T47D (cell line): ENCODE measurements at regions not wholly inside any gene's neighbourhood (a gene's known extent, or its start where the extent isn't known, plus 50 kb on each side); places are given as distances from the start of the nearest gene placed in this dataset.

Source experiments
- DNase-seq, 2 experiments: peaks; one replicate each; pipeline versions ENCODE4 v3.0.0 to v3.0.0-alpha.2; 2011 to 2012; ENCODE audit warnings: low read depth in 1 of 2, low spot score in 1 of 2
- JUND ChIP-seq: IDR thresholded peaks from 2 replicates; pipeline ENCODE4 v1.6.1; 2012; ENCODE audit warnings: low read depth
- in situ Hi-C: cut with HindIII; loops from 2 replicates; pipeline ENCODE4 v1.10.0; 2016; ENCODE audit warnings: low sequenced_read_pairs, low pct_unique_long_range_greater_than_20kb

DNA sequence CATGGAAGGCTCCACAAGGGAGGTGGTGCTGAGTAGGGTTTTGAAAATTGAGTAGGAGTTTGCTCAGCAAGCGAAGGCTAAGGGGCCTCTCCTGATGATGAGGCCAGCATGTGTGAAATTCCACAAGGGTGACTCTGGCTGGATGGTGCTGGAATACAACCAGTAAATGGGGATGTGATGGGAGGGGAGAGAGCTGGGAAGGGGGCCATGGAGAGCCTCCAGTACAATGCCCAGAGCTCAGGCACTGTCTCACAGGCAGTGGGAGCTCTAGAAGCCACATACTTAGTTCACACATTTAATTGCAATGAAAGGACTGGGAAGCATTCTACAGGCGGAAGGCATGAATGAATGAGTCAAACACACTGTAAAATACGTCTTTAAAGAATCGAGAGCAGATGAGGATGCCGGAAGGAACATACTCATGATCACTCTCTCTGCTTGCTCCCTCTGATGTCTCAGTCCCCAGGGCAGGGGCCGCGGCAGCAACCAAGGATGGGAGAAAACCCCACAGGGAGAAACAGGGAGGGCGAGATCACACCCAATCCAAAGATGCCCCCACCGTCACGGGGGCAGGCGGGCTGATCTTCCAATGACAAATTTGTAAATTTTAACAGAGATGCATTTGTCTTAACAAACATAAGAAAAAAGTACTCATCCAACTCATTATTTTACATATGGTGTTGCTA lies 261.0 kb downstream of the NSG2 start:
- no peak for TF ChIP-seq JUND

DNA sequence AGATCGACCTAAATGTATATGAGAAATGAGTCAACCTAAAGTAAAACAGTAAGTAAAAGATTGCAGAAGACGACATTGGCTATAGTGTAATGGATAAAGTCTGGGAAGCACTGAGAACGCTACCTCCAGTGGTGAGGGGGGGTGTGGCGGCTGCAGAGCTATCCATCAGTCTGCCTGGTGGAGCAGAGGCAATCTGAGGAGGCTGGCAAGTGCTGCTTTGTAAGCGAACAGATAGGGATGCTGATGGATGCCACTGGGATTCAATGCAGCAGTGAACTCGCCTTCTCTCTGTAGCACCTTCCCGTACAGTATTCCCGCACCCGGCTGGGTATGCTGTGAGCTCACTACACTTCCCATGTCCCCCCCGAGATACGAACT lies 261.5 kb downstream of the NSG2 start:
- no peak for DNase-seq
- in situ Hi-C loops = no loop called here
- TF ChIP-seq JUND = no peak

More for the DNA sequence above, 261.0 kb downstream of the NSG2 start:
- in situ Hi-C loops = no loop called here
- DNase-seq = no peak

DNA sequence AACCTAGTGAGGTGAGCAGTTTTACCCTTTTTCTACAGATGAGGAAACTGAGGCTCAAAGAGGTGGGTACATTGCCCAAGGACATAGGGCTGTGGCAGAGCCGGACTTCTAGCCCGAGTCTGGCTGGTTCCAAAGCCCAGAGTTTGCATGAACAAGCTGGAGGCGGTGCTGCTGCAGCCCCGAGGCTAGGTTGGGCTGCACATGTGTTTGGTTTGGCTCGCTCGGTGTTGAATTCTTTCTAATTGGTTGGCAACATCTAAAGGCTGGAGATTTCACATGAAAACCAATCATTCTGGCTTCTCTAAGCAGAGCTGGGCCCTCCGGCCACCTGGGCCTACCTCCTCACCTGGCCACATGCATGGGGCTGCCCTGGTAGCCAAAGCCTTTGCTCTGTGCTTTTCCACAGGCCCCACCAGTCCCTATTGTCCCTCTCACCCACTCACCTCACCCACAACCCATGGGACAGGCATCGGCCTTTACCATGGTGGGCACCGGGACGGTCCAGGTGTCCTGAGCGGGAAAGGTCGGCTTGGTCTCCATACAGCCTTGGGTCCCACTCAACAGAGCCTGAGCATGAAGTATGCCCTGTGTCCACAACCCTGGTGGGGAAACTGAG lies 262.3 kb downstream of the NSG2 start:
- TF ChIP-seq JUND = no peak
- peak; percentile 33 to 69 for DNase-seq
- in situ Hi-C loops = no loop called here

DNA sequence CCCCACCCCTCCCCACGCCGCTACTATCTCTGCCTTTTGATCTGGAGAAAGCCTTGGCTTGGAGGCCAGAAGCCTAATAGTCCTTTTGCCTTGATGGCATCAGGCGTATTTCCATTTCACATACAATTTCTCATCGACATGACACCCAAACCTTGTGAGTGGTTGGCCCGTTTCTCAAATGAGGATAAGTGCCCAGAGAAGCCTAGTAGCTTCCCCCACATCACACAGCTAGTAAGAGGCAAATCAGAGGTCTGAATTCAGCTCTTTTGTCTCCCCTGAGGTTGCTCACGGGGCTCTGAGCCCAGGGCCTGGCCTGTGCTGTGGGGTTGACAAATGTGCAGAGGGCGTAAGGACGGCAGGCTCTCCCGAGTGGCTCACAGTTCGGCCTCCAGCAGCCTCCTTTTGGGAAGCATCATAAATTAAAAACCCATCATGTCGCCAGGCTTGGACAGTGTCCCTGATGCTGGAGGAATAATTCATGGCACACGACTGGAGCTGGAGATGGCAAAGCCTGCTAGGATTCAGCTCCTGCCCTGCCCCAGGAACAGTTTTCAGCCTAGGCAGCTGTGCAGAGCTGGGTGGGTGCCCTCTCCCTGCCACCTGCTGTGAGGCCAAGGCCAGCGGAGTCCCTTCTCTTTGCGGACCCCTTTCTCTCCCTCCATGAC lies 263.8 kb downstream of the NSG2 start:
- no peak for TF ChIP-seq JUND
- DNase-seq = no peak
- in situ Hi-C loops = no loop called here

DNA sequence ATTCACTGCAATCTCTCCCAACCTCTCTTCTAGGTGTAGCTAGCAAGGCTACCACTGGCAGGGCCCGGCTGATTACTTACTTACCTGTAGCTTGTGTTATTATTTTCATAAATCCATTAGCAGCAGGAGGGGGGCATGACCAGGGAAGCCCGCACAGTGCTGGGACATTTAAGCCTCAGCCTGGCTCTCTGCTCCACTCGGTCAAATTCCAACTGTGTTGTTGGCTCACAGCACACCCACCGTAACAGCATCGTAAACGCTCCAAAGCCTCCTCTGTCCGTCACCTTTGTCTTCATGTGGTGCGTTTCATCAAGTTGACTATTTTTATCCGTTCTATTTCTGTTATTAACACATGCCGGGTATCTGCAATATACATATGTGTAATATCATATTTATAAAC lies 264.7 kb downstream of the NSG2 start:
- no peak for TF ChIP-seq JUND
- in situ Hi-C loops = no loop called here
- no peak for DNase-seq

GRCh38 chr5:174310706-174311105 lies 265.2 kb downstream of the NSG2 start:
- TF ChIP-seq JUND = no peak
- DNase-seq = no peak
- in situ Hi-C loops = no loop called here

DNA sequence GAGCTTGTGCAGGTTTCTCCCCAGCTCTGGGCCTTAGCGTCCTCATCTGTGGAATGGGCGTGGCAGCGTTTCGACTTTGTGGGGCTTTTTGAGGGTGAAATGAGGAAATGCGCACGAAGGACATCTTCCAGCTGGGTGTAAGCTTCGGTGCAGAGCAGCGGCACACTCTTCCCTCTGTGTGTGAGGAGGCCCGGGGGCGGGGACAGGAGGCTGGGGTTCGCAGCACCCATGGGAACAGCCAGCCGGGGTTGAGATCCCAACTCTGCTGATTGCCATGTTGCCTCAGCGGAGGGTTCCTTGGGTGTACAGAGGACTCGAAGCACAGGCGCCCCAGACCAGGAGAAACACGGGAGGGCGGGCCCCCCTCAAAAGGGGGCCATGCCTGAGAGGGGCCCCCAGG lies 265.6 kb downstream of the NSG2 start:
- TF ChIP-seq JUND = no peak
- in situ Hi-C loops = no loop called here
- DNase-seq = no peak

DNA sequence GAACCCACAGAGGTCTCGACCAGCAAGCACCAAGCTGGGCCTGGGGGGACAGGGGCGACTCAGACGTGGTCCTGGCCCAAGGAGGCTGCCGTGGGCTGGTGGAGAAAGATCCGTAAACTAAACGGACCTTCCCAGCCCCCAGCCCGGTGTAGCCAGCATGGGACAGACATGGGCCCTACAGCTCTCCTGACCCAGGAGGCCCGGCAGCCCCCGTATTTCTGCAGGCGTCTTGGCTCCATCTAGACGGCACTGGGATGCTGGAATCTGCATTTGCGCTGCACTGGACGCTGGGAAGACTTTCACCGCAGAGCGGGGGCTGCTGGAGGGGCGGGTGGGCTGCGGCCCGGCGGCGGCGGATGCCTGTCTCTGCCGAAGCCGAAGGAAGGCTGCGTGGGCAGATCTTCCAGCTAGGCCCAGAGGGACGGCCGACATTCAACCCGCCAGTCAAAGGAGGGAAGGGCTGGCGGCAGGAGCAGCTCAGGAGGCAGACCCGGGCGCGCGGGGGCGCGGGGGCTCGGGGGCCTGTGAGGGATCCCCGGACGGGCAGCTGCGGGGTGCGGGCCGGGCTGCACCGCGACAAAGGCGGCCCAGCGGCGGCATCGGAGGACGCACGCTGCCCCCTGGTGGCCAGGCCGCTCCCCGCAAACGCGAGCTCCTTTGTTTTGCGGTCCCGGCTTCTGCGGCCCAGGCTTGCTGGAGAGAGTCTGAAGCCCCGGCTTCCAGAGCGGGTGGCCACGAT lies 266.2 kb downstream of the NSG2 start:
- TF ChIP-seq JUND = no peak
- peak; percentile 60 to 64 for DNase-seq
- in situ Hi-C loops = no loop called here

DNA sequence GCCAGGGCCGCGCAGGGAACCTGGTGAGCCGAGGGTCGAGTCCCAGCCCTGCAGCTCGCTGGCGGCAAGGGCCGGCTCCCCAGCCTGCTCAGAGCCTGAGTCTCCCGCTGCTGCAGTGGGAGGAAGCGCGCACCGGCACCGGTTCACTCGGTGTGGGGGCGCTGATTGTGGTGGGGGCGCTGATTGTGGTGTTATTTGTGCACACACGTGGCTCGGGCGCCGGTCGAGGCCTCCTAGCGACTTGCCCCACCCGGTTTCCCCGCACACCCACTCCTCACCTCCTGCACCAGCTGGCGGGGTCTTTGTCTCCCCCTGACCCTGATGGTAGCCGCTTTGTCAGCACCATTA lies 266.7 kb downstream of the NSG2 start:
- in situ Hi-C loops = no loop called here
- DNase-seq = no peak
- TF ChIP-seq JUND = no peak

- TF ChIP-seq JUND = no peak
- DNase-seq = no peak
- in situ Hi-C loops = no loop called here
These were observed 267.1 kb downstream of the NSG2 start for GRCh38 chr5:174312641-174313040.

DNA sequence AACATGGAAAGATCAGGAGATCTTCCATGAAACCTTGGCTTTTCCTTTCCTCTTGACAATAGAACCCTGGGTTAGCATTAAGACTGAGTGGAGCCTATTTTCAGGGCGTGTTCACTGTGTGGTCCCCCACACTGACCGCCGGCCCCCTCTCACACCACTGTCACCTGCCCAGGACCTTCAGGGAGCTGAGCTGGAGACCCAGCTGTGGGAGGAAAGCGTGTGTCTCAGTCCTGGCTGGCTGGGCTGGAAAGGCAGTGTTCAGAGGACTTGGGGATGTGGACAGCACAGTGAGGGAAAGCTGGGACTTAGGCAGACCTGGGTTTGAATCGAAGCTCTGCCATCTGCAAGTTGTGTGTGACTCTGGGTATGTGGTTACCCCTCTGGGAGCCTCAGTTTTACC lies 268.1 kb downstream of the NSG2 start:
- no peak for DNase-seq
- no peak for TF ChIP-seq JUND
- in situ Hi-C loops = no loop called here

DNA sequence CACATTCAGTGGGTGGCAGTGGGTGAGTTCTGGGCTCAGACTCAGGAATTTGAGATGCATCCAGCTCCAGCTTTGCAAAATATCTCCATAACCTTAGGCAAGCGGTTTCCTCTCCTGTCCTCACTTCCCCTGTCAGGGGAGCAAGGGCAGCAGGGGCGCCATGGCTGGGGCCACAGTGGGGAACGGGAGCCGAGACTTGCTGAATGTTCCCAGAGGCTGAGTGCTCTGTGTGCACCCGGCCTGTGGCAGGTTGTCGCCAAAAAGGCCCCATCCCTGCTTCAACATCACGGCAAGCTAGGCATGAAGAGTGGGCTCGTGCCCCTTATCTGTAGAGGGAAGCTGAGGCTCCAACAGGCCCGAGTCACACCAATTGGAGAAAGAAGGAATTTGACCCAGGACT lies 268.8 kb downstream of the NSG2 start:
- DNase-seq = no peak
- in situ Hi-C loops = no loop called here
- TF ChIP-seq JUND = no peak

- in situ Hi-C loops = no loop called here
- no peak for DNase-seq
- no peak for TF ChIP-seq JUND
These were observed 270.0 kb downstream of the NSG2 start for GRCh38 chr5:174315471-174315870.

DNA sequence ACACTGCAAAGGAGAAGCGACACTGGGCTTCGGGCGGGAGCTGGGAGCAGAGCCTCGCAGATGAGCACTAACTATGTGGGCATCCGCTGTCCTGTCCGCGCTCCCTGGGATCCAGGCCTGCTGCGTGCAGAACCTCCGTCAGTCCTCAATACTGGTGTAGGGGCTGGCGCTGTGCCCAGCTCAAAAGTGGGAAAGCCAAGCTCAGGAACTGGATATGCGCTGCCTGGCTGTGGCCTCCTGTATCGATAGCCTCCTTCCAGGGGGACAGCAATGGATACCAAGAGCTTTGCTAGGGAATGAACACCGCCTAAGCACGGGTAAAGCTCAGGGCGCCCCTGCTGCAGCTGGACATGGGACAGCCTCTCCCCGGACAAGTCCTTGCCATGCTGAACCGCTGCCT lies 270.4 kb downstream of the NSG2 start:
- TF ChIP-seq JUND = no peak
- in situ Hi-C loops = no loop called here
- no peak for DNase-seq
